AG09309 (cell line): ENCODE measurements at regions not wholly inside any gene's neighbourhood (a gene's known extent, or its start where the extent isn't known, plus 50 kb on each side); places are given as distances from the start of the nearest gene placed in this dataset.

Experiments
- DNase-seq: peaks from one replicate; pipeline ENCODE4 v3.0.0-alpha.2; 2010; ENCODE audit warnings: low read depth
- H3K4me3 ChIP-seq: 2 replicates; pipeline ENCODE4 v1.5.1; 2011; ENCODE audit warnings: mild to moderate bottlenecking, low read depth, low read length, moderate library complexity; ENCODE audit not compliant: control insufficient read depth
- TF ChIP-seq, protein P1 (sequence below): IDR thresholded peaks from 2 replicates; pipeline ENCODE4 v1.5.1; 2011; ENCODE audit warnings: mild to moderate bottlenecking, low read depth, low read length, inconsistent platforms; ENCODE audit not compliant: insufficient read depth, control insufficient read depth; ENCODE audit errors: missing control alignments

DNA sequence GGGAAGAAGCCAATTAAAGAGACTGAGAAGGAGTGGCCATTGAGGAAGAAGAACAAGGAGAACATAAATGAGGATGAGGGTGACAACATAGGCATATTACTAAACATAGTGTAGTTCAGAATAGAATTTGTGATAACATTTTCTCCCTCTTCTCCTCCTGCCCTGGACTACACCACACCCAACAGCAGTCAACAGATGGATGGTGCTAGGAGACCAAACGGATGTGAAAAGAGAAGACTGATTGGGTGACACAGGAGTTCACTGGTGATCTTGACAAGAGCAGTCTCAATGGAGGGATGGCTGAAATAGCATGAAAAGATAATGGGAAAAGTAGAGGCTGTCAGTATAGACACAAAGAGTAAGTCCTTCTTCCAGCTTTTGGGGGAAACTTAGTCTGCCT, 226.5 kb upstream of the FGF13 start:
- no peak for DNase-seq
- TF ChIP-seq, protein P1, sequence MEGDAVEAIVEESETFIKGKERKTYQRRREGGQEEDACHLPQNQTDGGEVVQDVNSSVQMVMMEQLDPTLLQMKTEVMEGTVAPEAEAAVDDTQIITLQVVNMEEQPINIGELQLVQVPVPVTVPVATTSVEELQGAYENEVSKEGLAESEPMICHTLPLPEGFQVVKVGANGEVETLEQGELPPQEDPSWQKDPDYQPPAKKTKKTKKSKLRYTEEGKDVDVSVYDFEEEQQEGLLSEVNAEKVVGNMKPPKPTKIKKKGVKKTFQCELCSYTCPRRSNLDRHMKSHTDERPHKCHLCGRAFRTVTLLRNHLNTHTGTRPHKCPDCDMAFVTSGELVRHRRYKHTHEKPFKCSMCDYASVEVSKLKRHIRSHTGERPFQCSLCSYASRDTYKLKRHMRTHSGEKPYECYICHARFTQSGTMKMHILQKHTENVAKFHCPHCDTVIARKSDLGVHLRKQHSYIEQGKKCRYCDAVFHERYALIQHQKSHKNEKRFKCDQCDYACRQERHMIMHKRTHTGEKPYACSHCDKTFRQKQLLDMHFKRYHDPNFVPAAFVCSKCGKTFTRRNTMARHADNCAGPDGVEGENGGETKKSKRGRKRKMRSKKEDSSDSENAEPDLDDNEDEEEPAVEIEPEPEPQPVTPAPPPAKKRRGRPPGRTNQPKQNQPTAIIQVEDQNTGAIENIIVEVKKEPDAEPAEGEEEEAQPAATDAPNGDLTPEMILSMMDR = no peak
- H3K4me3 ChIP-seq = no peak overlapping the region

DNA sequence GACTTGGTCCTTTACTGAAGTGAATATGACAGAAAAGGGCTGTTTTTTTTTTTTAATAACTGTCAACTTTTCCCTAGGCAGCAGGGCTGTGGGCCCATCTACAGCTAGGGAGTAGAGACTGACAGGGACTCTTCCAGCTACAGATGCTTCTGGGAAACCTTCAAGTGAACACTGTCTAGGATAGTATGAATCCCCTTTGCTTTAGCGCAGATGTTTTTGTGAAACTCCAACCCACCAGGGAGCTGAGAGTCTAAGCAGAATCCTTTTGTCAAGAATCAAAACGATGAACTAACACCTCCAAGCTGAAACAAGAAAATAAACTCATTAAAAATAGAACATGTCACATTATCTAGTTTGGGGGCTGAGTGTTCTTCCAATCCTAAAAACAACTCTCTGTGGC, 219.7 kb upstream of the FGF13 start:
- TF ChIP-seq, protein P1 = no peak
- H3K4me3 ChIP-seq = no peak overlapping the region
- no peak for DNase-seq

- DNase-seq = no peak
- TF ChIP-seq, protein P1 = no peak
These were observed 219.0 kb upstream of the FGF13 start for GRCh38 chrX:138930583-138930945.

DNA sequence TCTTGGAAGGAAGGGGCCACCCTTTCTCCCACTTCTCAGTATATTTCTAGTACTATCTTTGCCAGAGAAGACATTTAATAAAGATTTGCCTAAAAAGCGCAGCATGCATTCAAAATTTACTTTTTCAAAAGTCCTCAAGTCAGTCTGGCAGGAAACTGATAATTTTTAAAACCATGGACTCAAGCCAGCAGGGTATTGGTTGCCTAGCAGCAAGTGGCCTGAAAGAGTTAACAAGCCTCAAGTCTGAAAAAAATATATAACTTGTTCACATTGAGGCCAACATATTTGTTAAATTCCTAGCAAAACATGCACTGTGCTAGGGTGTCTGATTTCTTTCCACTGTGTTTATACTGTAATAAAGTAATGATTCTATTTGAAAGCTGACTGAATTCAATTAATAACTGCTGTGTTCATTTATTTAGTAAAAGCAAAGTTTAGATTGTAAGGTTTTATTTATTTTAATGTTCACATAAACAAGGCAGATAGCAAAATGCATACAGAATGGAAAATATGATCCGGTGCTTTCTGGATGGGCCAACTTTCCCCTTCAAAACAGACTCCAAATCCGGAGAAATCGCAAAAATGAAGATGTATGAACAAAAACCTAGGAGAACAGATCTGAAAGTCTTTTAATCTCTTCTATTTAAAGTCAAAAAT, 218.5 kb upstream of the FGF13 start:
- DNase-seq = no peak
- TF ChIP-seq, protein P1 = no peak
- no peak overlapping the region for H3K4me3 ChIP-seq

More at GRCh38 chrX:138930583-138930945, 219.0 kb upstream of the FGF13 start:
- H3K4me3 ChIP-seq = no peak overlapping the region

- no peak for DNase-seq
- no peak overlapping the region for H3K4me3 ChIP-seq
- TF ChIP-seq, protein P1 = no peak
These were observed 217.4 kb upstream of the FGF13 start for GRCh38 chrX:138928737-138929459.

GRCh38 chrX:138925330-138925729, 213.8 kb upstream of the FGF13 start:
- no peak overlapping the region for H3K4me3 ChIP-seq
- TF ChIP-seq, protein P1 = no peak

DNA sequence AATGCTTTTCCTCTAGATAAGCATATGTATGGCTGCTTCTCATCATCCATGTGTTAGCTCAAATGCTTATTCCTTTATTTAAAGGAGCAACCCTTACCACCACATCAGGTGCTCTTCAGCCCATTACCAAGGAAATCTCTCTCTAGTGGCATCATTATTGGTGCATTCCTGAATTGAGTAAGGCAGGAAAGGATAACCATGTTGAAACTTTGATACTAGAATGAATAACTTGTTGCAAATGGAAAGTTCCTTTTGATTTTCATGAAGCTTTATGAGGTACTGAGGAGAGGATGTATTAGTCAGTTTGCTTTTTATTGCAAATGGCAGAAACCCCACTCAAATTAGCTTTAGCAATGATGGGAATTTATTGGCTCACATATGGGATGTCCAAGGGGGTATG, 212.3 kb upstream of the FGF13 start:
- TF ChIP-seq, protein P1 = no peak
- H3K4me3 ChIP-seq = no peak overlapping the region
- peak; percentile 28 for DNase-seq

More at GRCh38 chrX:138925330-138925729, 213.8 kb upstream of the FGF13 start:
- peak; percentile 82 for DNase-seq
